ENCODE measurements at regions not wholly inside any gene's neighbourhood (a gene's known extent, or its start where the extent isn't known, plus 50 kb on each side); places are given as distances from the start of the nearest gene placed in this dataset.

DNA sequence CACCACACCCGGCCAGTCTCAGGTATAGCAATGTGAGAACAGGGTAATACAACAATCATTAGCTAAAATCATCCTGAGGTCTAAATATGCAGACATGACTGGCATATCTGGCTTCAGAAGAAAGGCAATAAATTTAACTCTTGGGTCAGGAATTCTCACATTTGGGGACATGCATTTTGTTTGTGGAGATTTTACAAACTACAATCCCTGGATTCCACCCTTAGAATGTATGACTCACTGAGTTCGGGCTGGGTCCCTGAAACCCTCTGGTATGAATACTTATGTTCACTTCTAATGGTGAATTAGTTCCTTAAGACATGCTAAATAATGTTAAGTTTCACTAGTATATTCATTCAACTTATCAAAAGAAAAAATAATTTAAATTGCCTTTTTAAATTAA is 98.9 kb upstream of the HMGA2 start:
- Histone ChIP-seq H3K9me3 (ENCODE audit: control insufficient read depth in 4 of 4, low read length in 3 of 4) (no peaks in the 10 kb centered on the region), H3K4me3 (ENCODE audit: low read depth in 1 of 3, low read length in 3 of 3) (no peak overlapping the region), H3K9ac (ENCODE audit: low read depth in 1 of 2, low read length in 2 of 2) (no peak overlapping the region), H3K36me3 (ENCODE audit: control insufficient read depth in 4 of 4, insufficient read depth in 3 of 4, low read depth in 1 of 4, low read length in 3 of 4) (no peaks in the 10 kb centered on the region), H3K27ac (ENCODE audit: low read depth in 1 of 2, low read length in 2 of 2) (no peak overlapping the region), H3K4me1 (ENCODE audit: control insufficient read depth in 4 of 4, insufficient read depth in 4 of 4, low read length in 3 of 4) (peaks cover 0 to 6% (median 5%) of the 10 kb centered on the region in 4 donors), H3K27me3 (ENCODE audit: control insufficient read depth in 4 of 4, insufficient read depth in 4 of 4, low read length in 3 of 4) (peaks cover 4 to 14% (median 7%) of the 10 kb centered on the region in 4 donors)
- no peak for DNase-seq (ENCODE audit: low spot score)
- WGBS, result 89% methylated on average over 2 of the region's 2 CpGs
- no peak for TF ChIP-seq HNF4A (conservative IDR thresholded peaks at IDR 0.05)
- TF ChIP-seq, protein P1, sequence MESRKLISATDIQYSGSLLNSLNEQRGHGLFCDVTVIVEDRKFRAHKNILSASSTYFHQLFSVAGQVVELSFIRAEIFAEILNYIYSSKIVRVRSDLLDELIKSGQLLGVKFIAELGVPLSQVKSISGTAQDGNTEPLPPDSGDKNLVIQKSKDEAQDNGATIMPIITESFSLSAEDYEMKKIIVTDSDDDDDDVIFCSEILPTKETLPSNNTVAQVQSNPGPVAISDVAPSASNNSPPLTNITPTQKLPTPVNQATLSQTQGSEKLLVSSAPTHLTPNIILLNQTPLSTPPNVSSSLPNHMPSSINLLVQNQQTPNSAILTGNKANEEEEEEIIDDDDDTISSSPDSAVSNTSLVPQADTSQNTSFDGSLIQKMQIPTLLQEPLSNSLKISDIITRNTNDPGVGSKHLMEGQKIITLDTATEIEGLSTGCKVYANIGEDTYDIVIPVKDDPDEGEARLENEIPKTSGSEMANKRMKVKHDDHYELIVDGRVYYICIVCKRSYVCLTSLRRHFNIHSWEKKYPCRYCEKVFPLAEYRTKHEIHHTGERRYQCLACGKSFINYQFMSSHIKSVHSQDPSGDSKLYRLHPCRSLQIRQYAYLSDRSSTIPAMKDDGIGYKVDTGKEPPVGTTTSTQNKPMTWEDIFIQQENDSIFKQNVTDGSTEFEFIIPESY (IDR thresholded peaks at IDR 0.05), result no peak
- no peak for TF ChIP-seq EGR1 (IDR thresholded peaks at IDR 0.05; ENCODE audit: low read depth in 2 of 2)
- no peak for TF ChIP-seq RAD21 (IDR thresholded peaks at IDR 0.05)
- no peak for TF ChIP-seq YY1 (IDR thresholded peaks at IDR 0.05)
- TF ChIP-seq SP1 (IDR thresholded peaks at IDR 0.05), result no peak
- TF ChIP-seq HNF4G (IDR thresholded peaks at IDR 0.05), result no peak
- TF ChIP-seq FOXA1 (IDR thresholded peaks at IDR 0.05), result no peak
- no peak for TF ChIP-seq GABPA (IDR thresholded peaks at IDR 0.05 in 1 of 2, conservative IDR thresholded peaks at IDR 0.05 in 1 of 2)

DNA sequence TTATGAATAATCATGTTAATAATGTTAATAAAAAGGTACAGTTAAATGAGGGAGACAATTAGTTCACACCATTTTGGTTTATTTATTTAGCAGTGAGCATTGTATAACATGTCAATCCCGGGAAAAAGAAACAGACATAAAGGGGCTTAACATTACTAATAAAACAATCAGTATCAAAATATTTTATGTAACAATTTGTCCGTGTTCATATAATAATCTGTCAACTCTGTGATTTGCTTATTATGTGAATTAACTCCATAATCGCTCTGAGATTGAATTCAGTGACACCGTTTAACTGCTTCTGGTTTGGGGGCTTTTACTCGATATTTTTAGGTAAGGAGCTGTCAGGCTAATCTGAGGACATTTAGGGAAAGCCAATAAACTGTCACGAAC is 95.8 kb upstream of the HMGA2 start:
- Histone ChIP-seq H3K27ac (ENCODE audit: low read depth in 1 of 2, low read length in 2 of 2) (no peak overlapping the region), H3K9me3 (ENCODE audit: control insufficient read depth in 4 of 4, low read length in 3 of 4) (no peaks in the 10 kb centered on the region), H3K4me1 (ENCODE audit: control insufficient read depth in 4 of 4, insufficient read depth in 4 of 4, low read length in 3 of 4) (peaks cover 0 to 6% (median 5%) of the 10 kb centered on the region in 4 donors), H3K27me3 (ENCODE audit: control insufficient read depth in 4 of 4, insufficient read depth in 4 of 4, low read length in 3 of 4) (peaks cover 4 to 19% (median 9%) of the 10 kb centered on the region in 4 donors), H3K4me3 (ENCODE audit: low read depth in 1 of 3, low read length in 3 of 3) (no peak overlapping the region), H3K9ac (ENCODE audit: low read depth in 1 of 2, low read length in 2 of 2) (no peak overlapping the region), H3K36me3 (ENCODE audit: control insufficient read depth in 4 of 4, insufficient read depth in 3 of 4, low read depth in 1 of 4, low read length in 3 of 4) (no peaks in the 10 kb centered on the region)
- no peak for TF ChIP-seq EGR1 (IDR thresholded peaks at IDR 0.05; ENCODE audit: low read depth in 2 of 2)
- 17% methylated on average over 6 of the region's 6 CpGs for WGBS
- DNase-seq (ENCODE audit: low spot score), result no peak

DNA sequence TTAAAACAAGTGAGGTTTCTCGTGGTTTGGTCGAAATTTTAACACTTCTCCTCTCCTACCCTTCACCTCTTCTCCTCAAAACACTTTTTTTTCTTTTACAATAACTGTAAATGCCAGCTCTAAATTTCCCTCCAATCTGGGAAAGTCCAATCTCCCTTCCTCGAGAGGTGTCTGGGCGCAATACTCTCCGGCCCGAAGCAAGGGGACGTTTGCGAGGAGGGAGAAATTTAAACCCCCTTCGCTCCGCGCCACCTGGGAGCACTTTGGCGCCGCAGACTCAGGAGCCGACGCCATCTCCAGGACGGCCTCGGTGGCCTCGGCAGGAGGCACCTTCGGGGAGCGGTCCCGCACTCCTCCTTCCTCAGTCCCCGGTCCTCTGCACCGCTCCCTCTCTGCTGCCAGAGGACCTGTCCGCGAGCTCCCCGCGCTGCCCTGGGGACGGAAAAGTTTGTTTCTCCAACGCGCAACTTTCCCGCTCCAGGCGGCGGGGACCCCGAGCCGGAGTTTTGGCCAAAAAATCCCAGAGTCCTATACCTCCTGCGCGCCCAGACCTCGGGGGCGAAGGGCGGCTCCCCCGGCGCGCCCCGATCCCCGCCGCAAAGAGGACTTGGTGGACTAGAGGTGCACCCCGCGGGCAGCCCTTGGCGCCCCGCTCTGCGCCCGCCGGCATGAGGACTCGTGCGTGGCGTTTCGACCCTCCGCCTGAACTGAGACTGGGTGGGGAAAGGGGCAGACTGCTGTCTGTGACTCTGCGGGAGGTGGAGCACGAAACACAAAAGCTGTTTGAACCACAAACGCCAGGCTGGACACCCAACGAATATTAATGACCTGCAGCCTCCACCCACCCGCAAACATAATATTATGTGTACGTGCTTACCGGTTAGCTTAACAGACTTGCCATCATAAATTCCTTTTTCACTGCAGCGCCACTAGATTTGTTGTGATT is 95.2 kb upstream of the HMGA2 start:
- no peak overlapping the region for H3K9ac ChIP-seq (ENCODE audit: low read depth in 1 of 2, low read length in 2 of 2)
- H3K4me3 ChIP-seq (ENCODE audit: low read depth in 1 of 3, low read length in 3 of 3), result no peak overlapping the region
- TF ChIP-seq EGR1 (IDR thresholded peaks at IDR 0.05; ENCODE audit: low read depth in 2 of 2) (no peak), YY1 (IDR thresholded peaks at IDR 0.05) (no peak), SP1 (IDR thresholded peaks at IDR 0.05) (no peak), HNF4G (IDR thresholded peaks at IDR 0.05) (no peak), RAD21 (IDR thresholded peaks at IDR 0.05) (no peak), TAF1 (conservative IDR thresholded peaks at IDR 0.05) (no peak), FOXA2 (IDR thresholded peaks at IDR 0.05) (no peak)
- TF ChIP-seq, protein P2, sequence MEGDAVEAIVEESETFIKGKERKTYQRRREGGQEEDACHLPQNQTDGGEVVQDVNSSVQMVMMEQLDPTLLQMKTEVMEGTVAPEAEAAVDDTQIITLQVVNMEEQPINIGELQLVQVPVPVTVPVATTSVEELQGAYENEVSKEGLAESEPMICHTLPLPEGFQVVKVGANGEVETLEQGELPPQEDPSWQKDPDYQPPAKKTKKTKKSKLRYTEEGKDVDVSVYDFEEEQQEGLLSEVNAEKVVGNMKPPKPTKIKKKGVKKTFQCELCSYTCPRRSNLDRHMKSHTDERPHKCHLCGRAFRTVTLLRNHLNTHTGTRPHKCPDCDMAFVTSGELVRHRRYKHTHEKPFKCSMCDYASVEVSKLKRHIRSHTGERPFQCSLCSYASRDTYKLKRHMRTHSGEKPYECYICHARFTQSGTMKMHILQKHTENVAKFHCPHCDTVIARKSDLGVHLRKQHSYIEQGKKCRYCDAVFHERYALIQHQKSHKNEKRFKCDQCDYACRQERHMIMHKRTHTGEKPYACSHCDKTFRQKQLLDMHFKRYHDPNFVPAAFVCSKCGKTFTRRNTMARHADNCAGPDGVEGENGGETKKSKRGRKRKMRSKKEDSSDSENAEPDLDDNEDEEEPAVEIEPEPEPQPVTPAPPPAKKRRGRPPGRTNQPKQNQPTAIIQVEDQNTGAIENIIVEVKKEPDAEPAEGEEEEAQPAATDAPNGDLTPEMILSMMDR (IDR thresholded peaks at IDR 0.05; ENCODE audit: low read depth, low read length, missing input control), result no peak
- no peak overlapping the region for H3K27ac ChIP-seq (ENCODE audit: low read depth in 1 of 2, low read length in 2 of 2)
- WGBS, result 7% methylated on average over 66 of the region's 66 CpGs
- H3K4me1 ChIP-seq (ENCODE audit: control insufficient read depth in 4 of 4, insufficient read depth in 4 of 4, low read length in 3 of 4), result peaks cover 0 to 6% (median 5%) of the 10 kb centered on the region in 4 donors
- H3K9me3 ChIP-seq (ENCODE audit: control insufficient read depth in 4 of 4, low read length in 3 of 4), result no peaks in the 10 kb centered on the region
- DNase-seq (ENCODE audit: low spot score), result no peak
- peaks cover 4 to 19% (median 9%) of the 10 kb centered on the region in 4 donors for H3K27me3 ChIP-seq (ENCODE audit: control insufficient read depth in 4 of 4, insufficient read depth in 4 of 4, low read length in 3 of 4)
- no peaks in the 10 kb centered on the region for H3K36me3 ChIP-seq (ENCODE audit: control insufficient read depth in 4 of 4, insufficient read depth in 3 of 4, low read depth in 1 of 4, low read length in 3 of 4)

Data from liver (tissue), 8 donors.